SK-N-MC (cell line): ENCODE measurements at regions not wholly inside any gene's neighbourhood (a gene's known extent, or its start where the extent isn't known, plus 50 kb on each side); places are given as distances from the start of the nearest gene placed in this dataset.

Experiments
- FOXP2 ChIP-seq: optimal IDR thresholded peaks from 2 replicates; pipeline ENCODE3; 2011; ENCODE audit warnings: mild to moderate bottlenecking, moderate library complexity; ENCODE audit not compliant: insufficient read depth; ENCODE audit errors: extremely low read length, control extremely low read depth
- POLR2AphosphoS5 ChIP-seq: IDR thresholded peaks from 2 replicates; pipeline ENCODE4 v1.6.1; 2012; ENCODE audit warnings: mild to moderate bottlenecking, low read depth, low read length, borderline replicate concordance

DNA sequence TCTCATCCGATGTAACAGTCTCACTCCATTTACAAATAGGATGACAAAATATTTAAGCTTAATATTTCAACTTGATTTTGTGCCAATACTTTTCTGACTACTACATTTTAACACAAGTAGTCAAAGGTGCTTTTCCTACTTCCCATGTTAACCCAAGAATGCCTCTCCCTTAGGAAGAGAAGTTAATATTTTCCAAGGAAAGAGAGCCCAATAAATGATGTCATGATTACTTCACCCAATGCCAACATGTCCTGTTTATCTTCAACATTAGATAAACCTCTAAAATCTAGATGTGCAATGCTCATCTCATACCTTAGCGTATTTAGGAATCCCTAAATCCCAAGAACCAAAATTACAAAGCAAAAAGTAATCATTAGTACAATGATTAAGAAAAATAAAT is 156.7 kb upstream of the TENT5A start:
- no peak for TF ChIP-seq POLR2AphosphoS5
- TF ChIP-seq FOXP2 = no peak
